ENCODE measurements at regions not wholly inside any gene's neighbourhood (a gene's known extent, or its start where the extent isn't known, plus 50 kb on each side); places are given as distances from the start of the nearest gene placed in this dataset.

DNA sequence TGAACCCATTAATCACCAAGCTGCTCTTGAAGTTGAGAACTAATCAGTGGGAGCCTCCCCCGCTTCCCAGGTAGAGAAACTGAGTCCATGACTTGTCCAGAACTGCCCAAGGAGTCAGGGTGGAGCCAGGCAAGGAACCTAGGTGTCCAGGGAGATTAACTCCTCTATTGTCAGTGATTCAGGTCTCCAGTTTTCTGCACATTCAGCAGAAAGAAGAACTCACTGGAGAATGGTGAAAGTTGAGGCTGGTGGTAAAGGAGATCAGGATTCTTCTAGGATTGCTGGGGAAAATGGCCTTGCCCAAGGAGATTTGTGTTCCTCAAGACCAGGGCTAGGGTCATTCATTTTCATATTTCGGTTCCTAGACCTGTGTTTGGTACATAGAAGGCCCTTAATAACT, 87.2 kb upstream of the CISTR start:
- no peak for DNase-seq

DNA sequence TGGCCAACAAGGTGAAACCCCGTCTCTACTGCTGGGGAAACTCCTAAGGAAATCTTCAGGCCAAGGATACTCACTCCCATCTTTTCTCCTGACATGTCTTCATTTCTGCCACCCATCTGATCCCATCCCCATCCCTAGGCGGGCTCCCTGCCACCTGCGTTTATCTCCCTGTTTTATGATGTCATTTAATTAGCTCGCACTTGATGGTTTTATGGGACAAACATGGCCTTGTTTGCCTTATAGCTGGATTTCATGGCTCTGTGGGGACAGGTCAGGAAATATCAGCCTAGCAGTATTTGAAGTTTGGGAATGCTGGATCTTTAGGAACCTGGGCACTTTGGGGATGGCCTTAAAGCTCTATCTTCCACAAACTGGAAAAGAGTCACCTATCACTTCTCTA, 88.5 kb upstream of the CISTR start:
- peak; percentile 4 for DNase-seq

DNA sequence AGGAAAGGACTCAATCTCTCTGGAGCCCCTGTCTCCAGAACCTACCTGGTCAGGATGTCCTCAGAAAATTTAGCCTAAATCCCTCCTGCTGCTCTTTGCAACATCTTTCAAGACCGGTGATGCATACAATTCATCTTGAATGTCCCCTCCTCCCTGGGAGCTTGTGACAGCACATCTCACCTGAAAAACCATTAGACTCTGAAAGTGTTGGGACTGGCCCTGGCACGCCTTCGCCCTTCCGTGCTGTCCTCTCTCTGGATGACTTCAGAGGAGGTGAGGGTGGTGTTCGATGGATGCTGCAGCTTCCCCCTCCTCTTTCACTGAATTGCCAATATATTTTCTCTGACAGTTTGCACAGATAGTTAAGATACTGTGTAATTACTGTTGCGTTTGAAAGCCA, 90.9 kb upstream of the CISTR start:
- no peak for DNase-seq

DNA sequence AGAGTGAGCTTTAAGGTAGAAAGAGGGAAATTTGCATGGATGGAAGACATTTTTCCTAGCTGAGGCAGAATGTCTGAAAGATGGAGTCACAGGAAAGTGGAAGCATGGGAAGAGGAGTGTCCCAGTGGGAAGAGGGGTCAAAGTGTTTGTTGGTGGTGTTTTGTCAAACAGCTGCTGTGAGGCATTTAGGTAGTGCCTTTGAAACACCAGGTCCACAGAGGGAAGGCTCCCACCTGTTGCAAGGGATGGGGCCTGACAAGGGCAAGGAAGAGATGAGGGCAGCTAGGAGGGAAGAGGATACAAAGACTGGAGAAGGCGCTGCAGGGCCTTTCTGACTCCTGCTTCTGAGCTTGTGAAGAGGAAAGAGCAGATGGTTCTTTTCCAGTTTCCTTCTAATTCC, 91.8 kb upstream of the CISTR start:
- no peak for DNase-seq

DNA sequence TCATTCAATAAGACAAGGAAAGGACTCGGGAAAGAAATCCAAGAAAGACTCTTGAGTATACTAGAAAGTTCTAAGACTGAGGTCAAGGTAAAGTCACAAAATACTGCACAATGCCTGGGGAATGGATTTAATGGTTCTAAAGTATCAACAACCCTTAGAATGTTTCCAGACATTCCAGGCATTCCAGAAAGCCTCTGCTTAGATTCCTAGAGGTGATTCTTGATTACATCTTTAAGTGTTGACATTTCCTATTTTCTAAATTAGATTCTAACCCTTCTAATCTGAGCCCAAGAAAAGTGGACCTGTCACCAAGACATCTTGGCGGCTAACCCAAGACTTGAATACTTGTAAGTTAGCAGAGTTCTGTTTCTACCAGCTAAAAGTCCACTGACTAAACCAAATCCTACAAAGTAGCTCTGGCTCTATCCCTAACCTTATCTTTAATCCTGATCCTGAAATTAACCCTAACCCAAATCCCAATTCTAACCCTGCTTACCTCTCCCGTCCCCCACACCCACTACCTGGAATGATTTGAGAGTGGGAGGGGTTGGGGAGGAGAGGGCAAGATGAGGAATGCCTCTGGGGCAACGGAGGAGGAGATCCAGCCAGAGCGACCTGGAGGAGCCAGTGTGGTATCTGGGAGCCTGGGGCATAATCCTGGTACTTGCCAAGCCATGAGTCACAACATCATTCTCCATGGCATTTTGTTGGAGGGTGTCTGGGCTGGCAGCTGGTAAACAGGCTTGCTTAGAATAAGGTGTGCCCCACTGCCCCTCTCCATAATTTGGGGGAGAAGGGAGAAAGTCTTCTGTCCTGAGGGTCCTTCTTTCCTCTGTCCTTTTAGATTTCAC, 93.4 kb upstream of the HOXC13 start:
- no peak for DNase-seq

DNA sequence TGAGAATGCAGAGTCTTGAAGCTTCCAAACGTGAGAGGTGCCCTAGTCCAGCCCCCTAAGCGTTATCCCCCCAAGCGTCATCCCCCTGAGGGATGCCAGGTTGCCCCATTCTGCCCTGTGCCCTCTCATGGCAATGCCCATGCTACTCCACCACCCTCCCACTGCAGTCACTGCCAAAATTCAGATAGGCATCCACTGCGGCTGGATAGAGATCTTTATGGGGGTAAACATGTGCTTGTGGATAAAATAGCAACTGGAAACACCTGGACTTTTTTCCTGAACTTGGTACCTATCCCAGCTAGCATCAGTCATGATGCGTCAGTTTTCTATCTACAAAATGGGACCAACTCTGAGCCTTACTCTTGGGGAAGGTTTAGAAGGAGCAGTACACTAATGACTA, 92.7 kb upstream of the HOXC13 start:
- no peak for DNase-seq

DNA sequence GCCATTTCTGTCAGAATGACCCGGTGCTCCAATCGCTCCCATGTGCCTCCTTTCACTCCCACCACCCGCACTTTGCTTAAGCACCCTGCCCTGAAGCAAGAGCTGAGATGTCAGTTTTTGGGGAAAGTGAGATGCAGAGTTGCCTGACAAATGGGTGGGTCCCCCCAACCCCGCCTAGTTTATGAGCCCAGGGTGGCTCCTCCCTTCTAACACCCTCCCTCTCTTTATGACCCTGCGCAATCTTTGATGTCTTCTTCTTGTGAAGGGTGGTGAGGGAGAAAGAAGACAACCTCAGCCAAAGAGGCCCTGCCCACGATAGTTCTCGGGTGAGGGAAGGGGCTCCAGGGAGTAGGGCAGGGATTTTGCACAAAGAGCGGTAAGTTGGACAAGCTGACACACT, 89.5 kb upstream of the HOXC13 start:
- no peak for DNase-seq

DNA sequence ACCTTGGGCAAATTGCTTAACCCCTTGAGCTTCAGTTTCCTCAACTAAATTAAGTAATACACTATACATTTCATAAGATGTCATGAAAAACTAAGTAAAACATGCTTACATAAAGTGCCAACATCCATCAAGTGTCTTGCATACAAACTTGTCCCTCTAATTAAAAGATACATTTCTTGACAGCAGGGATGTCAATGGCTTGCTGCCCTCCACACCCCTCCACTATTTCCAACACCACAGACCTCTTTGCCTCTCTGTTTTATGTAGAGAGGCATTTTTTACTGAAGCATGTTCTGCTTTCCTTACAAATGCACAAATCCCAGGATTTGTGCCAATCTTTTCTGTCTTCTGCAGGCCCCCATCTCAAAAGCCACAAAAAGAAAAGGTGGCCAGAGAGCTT, 89.0 kb upstream of the HOXC13 start:
- DNase-seq = no peak

DNA sequence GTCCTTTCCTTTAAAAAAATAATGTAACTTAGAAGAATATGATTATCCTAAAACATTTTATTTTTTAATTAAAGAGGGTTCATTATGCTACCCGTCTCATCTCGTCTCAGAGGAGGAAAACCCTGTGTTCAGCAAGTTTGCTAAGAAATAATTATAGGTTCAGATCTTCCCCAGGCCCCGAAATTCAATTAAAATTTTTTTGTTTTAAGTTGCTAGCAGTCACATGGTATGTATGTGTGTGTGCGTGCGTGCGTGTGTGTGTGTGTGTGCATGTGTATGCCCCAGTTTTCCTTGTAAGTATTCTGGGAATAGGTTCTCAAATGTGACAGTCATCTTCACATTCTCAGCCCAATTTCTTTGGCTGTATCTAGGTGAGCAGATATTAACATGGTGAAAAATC, 86.6 kb upstream of the HOXC13 start:
- DNase-seq = no peak

DNA sequence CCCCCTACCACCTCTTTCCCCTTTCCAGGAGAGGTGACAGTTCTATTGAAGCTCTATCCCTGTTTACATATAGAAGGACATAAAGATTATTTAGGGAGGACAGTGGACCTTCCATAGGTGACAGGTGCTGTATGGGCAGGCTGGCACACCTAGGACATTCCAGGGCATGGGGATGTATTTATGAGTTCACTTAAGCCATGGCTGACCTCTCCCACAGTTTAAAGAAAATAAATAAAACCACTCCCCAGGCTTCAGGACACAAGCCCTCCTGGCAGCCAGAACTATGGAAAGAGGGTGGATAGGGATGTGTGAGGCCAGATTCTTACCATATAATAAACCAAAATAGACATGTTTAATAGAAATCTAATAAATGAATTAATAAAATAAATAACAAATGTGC, 85.6 kb upstream of the HOXC13 start:
- no peak for DNase-seq

DNA sequence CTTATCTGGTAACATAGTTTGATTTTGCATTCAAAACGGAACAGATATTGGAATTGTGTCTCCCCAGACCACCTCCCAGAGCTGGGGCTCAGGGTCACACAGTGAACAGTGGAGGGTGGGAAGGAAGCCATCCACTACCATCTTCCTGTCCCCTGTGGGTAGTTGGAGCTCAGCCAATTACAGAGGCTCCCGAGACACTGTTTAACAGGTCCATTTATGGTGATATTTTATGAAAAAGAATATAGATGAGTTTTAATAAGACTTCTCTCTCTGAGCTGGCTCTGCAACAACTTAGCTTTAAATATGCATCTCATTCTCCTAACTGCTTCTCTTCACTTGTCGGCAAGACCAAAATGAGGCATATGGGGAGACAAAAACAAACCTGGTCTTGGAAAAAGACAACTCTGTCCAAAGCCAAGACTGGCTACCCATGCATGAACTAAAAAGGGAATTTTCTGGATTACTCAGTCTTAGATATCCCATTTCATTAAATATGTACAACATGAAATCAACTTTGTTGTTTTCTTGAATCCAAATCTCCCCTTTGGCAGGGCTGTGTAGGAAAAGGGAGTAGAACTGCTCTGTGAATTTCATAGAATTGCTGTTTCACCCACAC, 83.8 kb upstream of the HOXC13 start:
- DNase-seq = no peak

DNA sequence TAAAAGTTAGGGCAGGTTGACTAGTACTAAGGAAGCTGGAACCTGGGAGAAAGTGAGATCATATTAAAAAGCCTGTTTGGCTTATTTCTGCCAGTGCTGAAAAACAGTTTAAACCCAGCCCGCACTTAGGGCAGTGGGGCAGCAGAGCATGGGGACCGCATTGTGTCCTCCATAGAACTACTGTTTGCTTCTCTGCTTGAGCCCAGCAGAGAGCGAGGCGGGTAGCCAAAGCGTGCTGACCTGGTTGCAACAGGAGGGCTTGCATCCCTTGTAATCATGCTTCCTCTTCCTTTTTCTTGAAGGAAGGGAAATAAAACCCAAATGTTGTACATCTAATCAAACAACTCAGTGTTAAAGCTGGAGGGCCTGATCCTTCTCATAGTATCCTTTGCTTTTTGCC, 82.5 kb upstream of the HOXC13 start:
- DNase-seq = no peak

DNA sequence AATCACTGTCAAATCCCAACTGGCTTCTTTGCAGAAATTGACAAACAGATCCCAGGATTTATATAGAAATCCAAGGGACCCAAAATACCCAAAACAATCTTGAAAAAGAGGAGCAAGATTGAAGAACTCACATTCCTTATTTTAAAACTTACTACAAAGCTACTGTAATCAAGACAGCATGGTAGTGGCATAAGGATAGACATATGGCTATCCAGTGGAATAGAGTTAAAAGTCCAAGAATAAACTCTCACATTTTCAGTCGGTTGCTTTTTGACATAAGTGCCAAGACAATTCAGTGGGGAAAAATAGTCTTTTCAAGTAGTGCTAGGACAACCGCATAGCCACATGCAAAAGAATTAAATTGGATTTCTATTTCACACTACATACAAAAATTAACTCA, 81.0 kb upstream of the HOXC13 start:
- no peak for DNase-seq

DNA sequence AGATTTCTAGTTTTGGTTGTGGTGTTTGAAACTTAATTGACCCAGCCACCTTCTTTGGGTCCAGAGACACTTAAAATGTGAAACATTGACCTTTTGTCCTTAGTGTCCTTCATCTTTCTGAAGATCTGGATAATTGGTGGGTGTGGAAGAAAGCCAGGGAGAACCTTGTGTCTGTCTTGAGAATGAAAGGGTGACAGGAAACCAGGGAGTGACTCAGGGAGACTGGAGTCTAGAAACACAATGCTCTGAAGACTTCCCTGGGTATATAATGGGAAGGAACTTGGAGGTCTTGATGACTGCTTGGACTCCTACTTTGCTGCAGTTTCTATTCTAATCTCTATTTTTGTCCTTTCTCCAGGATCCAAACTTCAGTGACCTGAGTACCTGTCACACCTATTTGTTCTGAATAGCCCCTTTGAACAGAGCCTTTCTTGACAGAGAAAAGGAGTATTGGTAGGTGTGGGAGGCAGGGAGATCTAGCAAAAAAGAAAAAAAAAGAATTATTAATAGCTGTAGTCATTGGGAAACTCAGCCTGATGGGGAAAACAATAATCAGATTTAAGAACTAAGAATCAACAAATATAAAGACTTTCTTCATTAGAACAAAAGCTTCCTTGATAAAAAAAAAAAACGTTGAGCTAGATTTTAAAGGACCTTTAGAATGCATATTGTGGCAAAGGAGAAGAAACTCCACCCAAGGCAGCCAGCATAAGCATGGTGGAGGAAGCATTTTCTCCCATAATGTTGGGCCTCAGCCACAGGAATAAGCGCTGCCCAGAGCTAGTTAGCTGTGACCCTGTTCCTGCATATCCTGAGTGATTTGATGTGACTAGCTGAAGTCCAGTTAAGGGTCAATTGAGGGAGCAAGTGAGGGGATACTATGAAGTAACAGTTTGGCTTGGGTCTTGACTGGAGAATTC, 77.9 kb upstream of the HOXC13 start:
- DNase-seq = no peak

DNA sequence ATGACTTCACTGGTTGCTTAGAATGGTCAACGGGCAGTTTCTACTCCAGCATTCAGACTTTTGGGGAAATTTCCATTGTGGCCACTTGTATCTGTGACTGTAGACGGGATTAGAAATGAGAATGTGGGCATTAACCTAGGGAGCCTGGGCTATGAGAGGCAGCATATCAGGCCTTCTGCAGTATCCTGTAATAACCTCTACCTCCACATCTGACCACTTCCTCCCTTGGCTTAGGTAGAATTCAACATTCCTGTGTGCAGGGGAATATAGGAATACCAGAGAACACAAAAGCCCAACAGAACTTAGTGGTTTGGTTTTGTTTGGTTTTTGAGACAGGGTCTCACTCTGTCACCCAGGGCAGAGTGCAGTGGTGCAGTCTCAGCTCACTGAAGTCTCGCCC, 76.4 kb upstream of the HOXC13 start:
- no peak for DNase-seq

DNA sequence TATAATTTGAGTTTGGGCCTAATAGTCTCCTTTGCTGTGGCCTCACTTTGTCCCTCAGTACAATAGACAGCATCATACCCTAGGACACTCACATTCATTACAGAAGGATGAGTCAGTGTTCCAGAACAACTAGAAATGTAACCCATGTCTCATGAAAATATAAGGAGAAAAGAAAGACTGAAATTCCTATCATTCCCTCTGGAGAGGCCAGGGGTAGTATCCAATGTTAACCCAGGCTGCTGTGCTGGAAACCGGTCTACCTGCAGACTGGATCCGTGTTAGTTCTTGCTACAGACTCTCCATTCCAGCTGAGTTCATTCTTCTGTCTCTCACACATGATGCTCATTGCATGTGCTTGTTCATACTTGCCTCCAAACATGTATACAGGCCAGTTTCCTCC, 75.8 kb upstream of the HOXC13 start:
- no peak for DNase-seq

DNA sequence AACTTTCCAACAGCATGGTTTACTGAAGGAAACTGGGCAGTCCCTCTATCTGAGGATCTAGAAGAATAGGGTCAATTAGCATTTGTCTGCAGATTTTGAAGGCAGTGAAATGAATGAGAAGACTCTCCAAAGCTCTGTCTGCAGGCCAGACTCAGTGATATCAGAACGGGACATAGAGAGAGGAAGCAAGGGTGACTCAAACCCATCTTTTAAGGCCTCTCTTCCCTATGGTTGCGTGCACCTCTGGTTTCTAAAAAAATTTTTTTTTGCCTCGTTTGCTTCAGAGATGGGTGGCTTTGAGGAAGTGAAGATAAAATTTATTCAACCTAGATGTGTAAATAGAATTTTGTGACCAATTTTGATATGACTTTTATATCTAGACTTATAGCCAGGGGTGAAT, 71.9 kb upstream of the HOXC13 start:
- no peak for DNase-seq

DNA sequence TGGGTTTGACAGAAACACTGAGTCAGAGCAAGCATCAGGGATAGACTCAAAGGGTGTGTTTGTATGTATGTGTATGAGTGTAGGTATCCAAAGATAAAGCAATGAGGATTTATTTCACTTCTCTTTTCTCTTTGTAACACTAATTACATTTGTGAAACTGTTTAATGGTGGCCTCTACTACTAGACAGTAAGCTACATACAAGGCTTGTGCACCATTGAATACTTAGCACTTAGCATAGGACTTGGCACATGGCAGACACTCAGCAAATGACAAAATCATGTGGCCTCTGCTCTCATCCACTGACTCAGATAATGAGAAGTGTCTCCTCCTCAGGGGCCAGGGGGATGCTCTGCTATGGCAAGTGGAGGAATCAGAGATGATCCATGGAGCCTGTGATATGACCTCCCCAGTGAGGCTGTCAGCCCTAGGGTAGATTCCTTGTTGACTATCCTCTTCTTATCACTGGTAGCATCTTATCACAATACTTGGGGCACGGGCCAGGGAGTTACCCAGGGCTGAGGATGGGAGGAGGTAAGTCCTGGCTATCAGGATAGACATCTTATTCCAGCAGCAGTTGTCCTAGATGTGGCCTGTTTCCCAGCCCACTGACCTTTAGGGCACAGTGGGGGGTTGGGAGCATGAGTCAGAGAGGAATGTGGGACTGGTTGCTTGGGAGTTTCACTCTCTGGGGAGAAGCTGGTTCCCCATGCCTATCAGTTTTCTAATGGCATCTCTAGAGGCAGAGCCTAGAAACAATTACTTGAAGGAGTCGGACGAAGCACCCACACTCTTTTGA, 71.2 kb upstream of the HOXC13 start:
- no peak for DNase-seq

DNA sequence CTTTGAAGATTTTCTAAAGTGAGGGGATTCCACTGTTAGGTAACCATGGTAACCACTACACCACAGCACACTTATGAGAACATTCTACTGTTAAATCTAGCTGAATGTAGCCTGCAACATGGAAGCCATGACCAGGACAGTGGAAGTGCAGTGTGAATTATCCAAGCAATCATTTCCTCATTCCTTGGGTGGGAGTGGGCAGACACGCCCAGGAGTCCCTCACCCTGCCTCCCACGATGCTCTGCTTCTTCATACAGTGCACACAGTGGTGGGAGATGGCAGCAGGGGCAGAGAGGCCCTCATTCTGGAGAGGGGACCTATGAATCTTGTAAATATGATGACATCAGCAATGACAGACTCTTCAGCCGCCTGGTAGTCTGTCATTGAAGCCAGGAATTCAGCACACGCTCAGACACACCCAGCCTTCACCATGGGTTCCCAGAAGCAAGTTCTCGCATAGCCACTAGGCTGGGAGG, 70.1 kb upstream of the HOXC13 start:
- DNase-seq = no peak

DNA sequence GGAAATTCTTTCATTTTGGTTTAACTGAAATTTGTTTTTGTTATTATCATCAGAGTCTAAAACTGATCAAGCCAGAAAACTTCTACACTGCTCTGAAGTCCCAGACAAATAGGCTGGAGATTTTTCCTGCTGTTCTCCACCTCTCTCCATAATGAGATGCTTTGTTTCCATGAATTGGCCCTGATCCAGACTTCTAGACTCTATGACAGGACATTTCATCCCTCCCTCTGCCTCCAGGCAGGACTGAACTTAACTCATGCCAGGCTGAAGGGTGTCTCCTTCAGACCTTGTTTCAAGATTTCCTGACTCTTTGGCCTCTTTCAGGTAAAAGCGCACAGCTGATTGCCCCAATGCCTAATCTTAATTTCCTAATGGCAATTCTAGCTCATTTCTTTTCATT, 69.1 kb upstream of the HOXC13 start:
- DNase-seq = no peak

DNA sequence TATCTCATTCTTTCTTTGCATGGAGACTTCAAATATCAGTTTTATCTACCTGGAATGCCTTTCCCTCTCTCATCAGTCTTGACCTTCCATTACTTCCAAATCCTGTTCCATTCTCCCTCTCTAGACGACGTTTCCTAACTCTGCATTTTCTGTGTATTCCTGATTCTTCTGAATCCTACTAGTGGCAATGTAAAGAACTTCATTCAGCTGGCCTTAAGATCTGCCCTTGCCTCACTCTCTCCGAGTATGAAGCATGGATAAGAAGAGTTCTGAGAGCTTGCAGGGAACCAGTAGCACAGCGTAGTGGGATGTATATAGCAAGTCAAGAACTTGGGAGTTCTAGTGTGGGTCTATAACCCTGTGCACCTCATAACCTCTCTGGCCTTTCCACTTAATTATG, 68.5 kb upstream of the HOXC13 start:
- no peak for DNase-seq

DNA sequence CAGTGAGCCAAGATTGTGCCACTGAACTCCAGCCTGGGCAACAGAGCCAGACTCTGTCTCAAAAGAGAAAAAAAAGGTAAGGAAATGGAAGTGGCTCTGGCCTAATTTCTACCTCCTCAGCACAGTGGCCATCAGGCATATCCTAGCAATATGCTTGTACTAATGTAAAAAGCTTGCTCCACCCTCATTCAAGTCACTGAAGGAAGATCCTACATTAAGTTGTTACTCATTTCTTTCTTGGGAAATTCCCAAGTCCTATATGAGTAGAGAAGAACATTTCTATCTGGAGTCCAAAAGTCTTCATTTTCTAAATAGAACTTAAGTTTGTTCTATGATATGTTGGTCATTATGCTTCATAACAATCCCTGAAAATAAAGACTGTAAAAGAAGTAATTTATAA, 67.3 kb upstream of the HOXC13 start:
- DNase-seq = no peak

DNA sequence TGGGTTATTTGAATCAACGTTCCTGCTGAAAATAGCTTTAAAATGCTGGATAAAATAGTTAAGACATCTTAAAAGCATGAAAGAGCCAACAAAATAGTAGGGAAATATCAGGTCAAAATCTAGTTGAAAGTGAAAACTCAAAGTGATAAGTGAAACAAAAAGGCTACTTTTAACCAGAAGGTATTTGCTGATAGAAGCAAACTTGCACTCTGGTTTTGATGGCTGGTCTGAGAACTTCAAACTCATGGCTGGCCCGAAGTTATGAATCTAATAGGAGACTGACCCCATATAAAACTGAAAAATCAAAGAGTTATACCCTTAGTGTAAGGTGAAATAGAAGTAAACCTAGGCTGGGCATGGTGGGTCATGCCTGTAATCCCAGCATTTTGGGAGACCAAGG, 66.3 kb upstream of the HOXC13 start:
- DNase-seq = no peak

Measured in DMS153 (cell line).